NCI-H146 treated with DMSO at 0.1 percent for 48 hours (cell line): ENCODE measurements at regions not wholly inside any gene's neighbourhood (a gene's known extent, or its start where the extent isn't known, plus 50 kb on each side); places are given as distances from the start of the nearest gene placed in this dataset.

Source experiments
- DNase-seq: peaks from one replicate; lab custom pipeline; 2025; ENCODE audit not compliant: unreplicated experiment; lab: John Stamatoyannopoulos, UW

GRCh38 chr17:77376795-77377709, 236.3 kb downstream of the SEC14L1 start:
- no peak for DNase-seq

DNA sequence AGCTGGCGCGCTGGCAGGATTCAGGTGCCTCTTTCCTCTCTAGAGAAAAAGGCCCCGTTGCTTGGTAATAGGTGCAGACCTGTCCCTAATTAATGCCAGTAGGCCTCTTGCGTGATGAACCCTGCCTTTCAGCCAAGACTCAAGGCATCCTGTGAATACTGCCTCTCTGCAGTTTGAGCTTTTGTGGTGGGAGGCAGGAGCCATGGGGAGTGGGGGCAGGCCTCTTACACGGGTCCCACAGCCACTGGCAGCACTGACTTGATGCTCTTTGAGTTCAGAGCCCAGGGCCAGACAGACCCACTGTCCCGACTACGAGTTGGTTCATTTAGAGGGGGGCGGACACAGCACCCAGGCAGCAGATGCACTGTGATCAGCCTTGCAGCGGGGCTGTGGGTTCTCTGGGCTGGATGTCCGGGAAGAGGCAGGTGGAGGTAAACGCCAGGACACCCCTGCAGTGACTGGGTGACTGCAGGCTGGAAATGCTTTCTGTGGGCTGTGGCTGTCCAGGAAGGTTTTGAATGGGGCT, 237.0 kb downstream of the SEC14L1 start:
- DNase-seq: no peak

GRCh38 chr17:77378318-77379064, 237.7 kb downstream of the SEC14L1 start:
- DNase-seq: no peak

DNA sequence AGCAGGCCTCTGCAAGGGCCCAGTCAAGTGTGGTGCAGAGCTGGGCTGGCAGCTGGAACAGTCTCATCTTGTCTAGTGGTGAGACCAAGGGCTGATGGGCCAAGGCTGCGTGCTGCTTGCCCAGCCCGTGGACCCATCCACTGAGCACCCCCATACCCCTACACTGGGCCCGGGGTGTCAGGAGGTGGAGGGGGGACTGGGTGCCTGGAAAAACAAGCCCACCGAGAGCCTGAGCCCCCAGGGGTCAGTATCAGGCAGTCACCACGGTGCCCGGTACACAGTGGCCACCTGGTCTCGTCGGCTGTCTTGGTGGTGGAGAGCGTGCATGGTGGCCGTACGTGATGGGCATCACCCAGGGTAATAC, 238.3 kb downstream of the SEC14L1 start:
- no peak for DNase-seq

- no peak for DNase-seq
Measured at GRCh38 chr17:77379832-77380231, 239.1 kb downstream of the SEC14L1 start.

GRCh38 chr17:77380395-77381184, 239.8 kb downstream of the SEC14L1 start:
- DNase-seq: no peak

DNA sequence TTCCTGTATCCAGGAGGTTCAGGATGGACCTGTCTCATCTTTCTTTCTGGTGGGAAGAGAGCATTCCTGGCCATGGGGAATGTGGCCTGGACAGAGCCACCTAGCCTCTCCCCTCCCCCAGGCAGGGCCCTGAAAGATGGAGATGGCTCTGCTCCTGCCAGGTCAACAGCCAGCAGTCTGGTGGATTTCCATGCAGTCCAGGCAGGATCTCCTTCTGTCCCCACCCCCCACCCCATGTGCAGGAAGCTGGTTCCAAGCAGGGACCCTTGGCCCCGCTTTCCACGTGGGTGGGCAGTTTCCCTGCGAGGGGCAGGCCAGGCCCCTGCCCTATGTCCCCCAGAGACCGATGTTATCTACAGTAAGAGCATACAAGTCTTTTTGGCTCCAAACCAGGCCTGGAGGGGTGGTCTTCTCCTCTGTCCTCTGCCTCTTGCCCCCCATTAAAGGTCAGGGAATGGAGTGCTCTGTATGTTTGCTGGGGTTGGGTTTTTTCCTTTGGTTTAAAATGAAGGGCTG, 240.5 kb downstream of the SEC14L1 start:
- DNase-seq: no peak

DNA sequence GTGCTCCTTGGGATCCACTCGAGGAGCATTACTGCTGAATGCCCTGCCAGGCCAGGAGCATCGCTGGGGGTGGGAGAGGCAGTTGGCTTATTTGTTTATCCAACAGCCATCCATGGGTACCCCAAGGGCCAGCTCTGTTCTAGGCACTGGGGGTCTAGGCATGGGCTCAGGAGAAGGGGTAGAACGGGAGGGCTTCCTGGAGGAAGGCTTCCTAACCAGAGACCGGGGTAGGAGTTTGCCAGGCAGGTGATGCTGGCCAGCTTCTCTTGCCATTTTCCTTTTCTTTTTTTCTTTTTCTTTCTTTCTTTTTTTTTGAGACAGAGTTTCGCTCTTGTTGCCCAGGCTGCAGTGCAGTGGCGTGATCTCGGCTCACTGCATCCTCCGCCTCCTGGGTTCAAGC, 241.0 kb downstream of the SEC14L1 start:
- DNase-seq: no peak

GRCh38 chr17:77382356-77382911, 241.7 kb downstream of the SEC14L1 start:
- DNase-seq: no peak

DNA sequence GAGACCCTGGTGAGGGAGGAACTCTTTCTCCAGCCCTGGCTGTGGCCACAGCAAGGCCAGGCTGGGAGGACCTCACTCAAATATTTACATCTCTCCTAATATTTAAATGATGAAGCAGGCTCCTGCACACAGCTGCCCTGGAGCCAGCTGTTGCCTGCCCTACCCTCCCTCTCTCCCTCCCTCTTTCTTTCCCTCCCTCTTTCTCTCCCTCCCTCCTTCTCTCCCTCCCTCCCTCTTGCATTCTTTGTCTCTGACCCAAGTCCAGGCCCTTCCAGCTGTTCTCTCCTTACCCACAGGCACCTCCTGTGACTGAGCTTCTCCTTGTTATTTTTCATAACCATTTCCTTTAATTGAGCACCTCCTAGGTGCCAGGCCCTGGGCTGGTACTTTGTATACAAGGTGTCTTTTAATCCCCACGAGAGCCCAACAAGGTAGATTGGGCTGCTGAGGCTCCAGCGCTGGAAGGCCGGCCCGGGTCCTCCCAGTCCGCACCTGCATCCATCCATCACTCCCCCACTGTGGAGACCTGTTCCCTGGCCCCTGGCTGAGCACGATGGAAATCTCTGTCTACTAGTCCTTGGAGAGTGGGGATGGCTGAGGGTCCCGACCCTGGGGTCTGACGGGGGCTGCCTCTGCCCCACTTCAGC, 242.3 kb downstream of the SEC14L1 start:
- DNase-seq: no peak

GRCh38 chr17:77383613-77384608, 243.1 kb downstream of the SEC14L1 start:
- no peak for DNase-seq

DNA sequence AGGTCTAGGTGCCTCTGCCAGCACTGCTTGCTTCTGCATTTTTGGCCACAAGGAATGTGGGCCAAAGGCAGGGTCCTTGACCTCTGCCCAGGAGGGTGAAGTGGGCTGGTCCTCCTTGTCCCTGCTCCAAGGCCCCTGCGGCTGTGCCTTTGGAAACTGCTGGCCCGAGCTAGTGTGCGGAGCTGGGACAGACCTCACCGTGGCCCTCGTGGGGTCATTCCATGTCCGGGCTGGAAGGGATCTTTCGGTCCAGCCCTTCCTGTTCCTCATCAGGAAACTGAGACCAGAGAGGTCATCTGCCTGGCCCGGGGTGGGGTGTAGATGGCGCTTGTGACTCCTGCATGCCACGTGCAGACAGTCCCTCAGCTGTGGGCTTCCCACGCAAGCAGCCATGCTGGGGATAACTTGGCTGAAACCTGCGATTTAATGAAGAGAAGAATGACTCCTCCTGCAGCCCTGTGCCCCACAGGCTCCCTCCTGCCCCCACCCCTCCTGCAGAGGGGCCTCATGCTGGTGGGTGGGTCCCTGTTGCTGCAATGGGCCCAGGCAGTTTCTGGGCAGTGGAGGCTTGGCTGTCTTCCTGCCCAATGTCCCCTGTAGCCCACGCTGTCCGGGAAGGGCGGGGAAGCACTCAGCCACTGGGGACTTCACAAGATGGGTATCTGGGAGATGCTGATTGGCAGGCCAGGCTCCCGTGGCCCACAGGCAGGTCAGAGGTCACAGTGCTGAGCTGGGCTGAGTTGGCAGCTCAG, 245.2 kb downstream of the SEC14L1 start:
- no peak for DNase-seq

- no peak for DNase-seq
Measured at GRCh38 chr17:77386502-77387192, 245.9 kb downstream of the SEC14L1 start.

DNA sequence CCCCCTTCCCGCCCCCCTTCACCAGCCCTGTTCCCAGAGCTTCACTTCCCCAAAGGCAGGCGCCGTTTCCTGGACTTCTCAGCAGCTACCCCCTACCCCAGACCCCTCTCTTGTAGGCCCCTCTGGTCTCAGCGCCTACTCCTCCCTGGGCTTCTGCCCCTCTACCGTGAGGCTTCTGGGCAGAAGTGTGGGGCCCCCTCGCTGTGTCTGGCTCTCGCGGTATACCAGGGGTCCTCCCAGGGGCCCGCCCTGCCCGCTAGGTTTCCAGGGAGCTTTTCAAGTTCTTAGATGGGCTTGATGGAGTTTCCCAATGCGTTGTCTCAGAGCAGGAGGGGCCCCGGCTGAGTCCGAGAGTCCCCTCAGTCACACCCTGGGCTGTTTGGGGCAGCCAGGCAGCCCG, 247.1 kb downstream of the SEC14L1 start:
- no peak for DNase-seq

DNA sequence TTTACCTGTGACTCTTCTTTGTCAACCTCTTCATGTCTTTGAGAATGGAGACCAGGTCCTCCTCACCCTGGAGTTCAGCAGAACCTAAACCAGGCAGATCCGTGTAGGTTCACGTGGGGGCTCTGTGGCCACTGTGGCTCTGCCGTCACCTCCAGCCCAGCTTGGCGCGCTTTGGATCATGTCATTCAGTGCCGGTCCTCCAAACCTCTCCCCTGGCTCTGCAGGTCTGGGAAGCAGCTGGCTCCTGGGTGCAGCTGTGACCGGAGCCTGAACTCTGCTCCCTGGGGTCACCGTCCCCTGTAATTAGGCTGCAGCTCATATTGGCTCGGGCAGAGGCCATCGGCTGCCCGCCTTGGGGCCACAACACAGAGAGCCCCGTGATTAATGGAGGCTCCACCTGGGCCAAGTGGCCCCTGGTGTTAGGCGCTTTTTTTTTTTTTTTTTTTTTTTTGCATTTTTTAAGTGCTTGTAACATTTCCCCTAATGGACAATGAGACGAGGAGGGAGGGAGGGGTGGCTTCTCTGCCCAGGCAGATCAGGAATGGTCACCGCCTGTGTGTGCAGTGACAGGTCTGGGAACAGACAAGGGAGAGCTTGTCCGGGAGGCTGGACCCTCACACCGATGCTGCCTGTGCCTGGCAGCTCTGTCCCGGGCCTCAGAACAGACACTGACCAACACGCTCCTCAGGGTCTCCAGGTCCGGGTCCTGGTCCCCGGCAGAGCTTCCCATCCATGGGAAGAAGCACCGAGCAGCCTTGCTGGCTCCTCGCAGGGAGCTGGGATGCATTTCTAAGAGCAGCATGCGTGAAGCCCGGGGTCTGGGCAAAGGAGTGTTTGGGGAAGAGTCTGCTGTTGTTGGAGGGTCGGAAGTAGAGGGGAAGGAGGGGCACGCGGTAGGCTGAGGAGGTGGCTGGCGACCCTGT, 247.9 kb downstream of the SEC14L1 start:
- DNase-seq: no peak

DNA sequence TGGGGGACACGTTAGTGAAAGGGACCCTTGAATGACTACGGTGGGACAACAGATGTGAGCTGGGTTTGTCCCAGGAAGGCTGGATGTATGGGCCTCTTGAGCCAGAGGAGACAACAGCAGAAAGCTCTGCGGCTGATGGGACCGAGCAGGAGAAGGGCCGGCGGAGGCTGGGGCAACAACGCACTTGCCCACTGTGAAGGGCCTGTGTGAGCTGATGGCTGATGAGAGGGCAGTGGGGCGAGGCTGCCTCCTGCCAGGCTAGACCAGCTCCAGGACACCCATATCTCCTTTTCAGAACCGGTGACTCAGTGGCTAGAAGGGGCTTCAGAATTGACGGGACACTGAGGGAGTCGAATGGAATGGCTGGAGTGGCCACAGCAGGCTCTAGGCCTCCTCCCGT, 250.1 kb downstream of the SEC14L1 start:
- DNase-seq: no peak
